C1 segment of cervical spinal cord (tissue), 14 donors: ENCODE measurements at regions not wholly inside any gene's neighbourhood (a gene's known extent, or its start where the extent isn't known, plus 50 kb on each side); places are given as distances from the start of the nearest gene placed in this dataset.
"Not testable (repeated sequence)": the region's sequence is repeated elsewhere in the genome, so short reads cannot be mapped to it uniquely, and the experiment has no call there.

Source experiments
- DNase-seq, 14 donors: peaks; one replicate each; lab custom pipeline; 2025; lab: John Stamatoyannopoulos, UW

GRCh38 chr4:137861682-137862081 is 329.4 kb upstream of the PCDH18 start:
- DNase-seq = no peak

GRCh38 chr4:137853424-137853823 is 321.1 kb upstream of the PCDH18 start:
- no peak for DNase-seq

- no peak for DNase-seq
Observed at GRCh38 chr4:137852326-137852725, 320.0 kb upstream of the PCDH18 start.

DNA sequence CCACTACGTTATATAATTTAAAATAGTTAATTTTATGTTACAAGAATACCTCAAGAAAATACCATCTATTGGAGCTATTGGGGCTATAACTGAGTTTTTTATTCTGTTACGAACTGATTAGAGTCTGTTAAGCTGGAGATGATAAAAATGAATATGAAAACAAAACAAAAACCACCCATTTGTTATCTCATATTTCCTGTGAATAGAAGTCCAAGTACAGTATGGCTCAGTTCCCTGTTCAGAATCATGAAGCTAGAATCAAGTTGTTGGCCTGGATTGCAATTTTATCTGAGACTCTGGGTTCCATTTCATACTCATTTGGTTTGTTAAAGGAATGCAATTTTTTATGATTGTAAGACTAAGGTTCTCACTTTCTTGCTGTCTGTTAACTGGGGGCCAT is 319.1 kb upstream of the PCDH18 start:
- DNase-seq = no peak

GRCh38 chr4:137827945-137828344 is 295.7 kb upstream of the PCDH18 start:
- DNase-seq = not testable (repeated sequence)

DNA sequence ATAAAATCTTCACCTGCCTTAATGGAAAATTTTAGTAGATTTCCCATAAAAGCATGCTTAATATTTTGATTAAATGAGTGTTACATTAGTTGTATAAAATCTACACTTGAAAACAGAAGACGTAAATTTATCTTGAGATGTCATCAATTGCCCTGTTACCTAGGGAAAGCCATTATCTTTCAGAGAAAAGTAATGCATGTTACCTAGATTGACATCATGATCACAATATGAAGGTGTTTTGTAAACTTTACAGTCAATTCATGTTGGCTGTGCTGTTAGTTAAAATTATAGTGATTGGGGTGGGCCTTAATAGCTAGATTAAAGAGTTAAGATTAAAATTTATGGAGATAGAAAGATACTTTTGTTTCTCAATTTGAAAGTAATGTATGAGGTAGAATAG is 293.2 kb upstream of the PCDH18 start:
- DNase-seq = no peak

DNA sequence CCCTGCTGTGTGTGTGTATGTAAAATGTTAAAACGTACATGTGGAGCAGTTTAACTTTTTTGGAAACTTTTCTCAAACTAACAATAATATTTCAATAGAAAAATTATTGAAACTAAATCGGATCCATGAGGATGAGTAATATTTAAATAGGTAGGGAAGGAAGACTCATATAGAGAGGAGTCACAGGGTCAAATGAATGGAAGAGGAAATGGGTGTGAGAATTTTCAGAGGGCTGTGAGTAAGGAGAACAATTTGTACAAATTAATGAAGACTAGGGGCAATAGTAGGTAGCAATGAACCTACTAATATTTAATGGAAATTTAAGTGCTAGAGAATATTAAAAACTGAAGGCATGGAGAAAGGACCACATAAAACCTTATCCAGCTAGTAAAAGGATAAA is 290.7 kb upstream of the PCDH18 start:
- DNase-seq = no peak

DNA sequence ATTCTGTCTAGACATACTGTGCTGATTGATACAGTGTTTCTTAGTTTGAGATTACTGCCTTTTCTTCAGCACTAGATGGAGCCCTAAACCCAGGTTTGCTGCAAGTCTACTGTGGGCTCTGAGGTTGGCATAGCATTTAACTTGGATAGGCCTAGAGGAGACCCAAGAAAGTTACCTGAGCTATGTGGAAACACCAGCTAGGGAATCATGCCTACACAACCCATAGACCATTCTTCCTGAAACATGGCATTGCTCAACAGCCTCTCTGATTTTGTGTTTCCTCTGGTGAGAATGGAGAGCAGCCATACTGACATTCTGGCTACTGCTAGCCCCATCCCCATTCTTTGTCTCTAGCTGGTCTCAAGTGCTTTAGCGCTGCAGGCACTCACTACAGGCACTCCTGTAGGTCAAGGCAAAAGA is 287.7 kb upstream of the PCDH18 start:
- DNase-seq = no peak

GRCh38 chr4:137812258-137812657 is 280.0 kb upstream of the PCDH18 start:
- no peak for DNase-seq

GRCh38 chr4:137806420-137806819 is 274.1 kb upstream of the PCDH18 start:
- DNase-seq = no peak

DNA sequence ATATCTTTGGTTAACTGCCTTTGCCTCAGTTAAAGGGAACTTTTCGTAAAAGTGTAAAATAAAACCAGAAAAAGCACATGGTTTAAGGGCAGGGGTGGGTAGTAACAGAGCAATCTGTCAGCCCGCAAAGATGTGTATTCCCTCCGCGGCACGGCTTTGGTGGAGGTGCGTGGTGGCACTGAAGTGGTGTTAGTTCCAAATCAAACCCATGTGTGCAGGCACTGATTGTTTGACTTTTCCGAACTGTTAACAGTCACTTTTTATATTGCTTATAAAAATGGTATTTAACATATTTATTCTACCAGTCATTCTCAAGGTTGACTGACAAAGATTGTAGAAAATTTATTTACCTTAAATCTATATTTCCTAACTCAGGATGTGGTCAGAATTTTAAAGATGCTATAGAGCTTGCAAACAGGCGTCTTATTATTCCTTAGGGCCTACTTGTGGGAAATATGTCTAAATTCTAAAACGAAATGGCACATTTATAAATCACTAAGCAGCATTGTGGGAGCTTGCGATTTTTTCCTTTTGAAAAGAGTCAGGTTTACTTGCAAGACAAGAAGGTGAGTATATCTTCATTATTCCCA is 272.7 kb upstream of the PCDH18 start:
- DNase-seq = no peak

DNA sequence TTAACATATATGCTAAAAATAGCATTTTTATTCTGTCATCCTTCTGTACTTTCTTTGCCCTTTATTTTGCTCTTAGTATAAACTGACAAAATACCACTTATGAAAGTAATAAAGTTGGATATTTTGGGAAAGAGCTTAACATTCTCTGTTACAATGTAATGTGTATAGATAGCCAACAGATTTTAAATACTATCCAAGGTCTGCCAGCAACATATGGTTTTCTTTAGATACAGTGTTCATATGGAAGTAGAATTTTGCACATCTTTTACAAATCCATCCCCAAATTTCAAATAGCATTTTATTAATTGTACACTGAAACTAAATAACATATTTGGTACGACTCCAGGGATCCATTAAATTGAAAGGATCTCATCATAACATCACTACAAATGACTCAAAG is 268.6 kb upstream of the PCDH18 start:
- no peak for DNase-seq

DNA sequence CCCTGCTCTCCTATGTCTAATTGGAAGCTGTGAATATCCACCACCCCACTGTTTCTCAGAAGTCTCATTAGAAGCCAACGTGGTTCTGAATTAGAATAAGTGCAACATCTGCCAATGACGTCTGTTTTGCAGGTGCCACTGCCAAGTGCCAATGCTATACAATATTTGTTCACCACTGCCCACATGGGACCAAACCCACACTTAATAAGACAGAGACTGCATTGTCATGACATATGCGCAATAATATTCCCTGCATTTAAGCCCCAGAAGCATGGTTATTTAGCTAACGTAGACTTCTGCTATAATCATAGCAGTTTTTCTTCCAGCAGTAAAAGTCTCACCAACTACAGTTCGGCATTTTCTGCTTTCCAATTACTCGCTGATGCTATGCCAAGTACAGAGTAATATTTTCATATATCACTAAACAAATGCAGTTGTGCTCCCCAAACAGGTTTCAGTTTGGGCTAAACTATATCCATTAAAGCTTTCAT is 262.5 kb upstream of the PCDH18 start:
- DNase-seq = no peak

DNA sequence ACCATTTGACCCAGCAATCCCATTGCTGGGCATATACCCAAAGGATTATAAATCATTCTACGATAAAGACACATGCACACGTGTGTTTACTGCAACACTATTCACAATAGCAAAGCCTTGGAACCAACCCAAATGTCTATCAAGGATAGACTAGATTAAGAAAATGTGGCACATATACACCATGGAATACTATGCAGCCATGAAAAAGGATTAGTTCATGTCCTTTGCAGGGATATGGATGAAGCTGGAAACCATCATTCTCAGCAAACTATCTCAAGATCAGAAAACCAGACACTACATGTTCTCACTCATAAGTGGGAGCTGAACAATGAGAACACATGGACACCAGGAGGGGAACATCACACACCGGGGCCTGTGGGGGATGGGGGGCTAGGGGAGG is 257.0 kb upstream of the PCDH18 start:
- DNase-seq = not testable (repeated sequence)

GRCh38 chr4:137783923-137784322 is 251.6 kb upstream of the PCDH18 start:
- DNase-seq = not testable (repeated sequence)

DNA sequence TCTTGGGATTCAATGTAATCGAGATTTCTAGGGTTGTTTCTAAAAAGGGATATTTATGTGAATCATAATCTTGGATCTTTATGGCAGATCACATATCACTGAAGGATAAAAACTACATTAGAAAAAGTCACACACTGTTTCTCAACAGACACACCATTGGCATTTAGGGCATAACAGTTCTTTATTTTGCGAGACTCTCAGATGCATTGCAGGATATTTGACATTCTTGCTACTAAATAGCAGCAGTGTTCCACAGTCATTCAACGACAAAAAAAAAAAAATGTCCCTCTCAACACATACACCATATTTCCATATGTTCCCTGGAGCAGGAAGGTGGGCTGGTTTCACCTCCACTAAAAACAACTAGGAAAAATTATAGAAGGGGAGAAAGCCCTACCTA is 243.4 kb upstream of the PCDH18 start:
- DNase-seq = no peak

DNA sequence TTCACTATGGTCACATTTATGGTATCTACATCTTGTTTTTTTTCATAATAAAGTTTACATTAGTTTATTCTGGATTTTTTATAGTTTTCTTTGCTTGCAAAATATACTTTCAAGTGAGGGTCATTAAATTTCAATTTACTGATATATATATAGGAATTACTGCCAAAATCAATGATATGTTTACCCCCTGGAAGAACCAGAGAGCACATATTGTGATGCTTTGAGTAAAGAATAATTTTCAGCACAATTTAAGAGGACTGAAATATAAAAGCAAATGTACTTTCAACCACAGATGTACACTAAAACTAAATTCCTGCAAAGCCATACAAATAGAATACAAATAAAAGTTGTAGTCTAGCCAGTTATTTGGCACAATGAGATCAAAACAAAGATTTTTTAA is 242.2 kb upstream of the PCDH18 start:
- DNase-seq = no peak

DNA sequence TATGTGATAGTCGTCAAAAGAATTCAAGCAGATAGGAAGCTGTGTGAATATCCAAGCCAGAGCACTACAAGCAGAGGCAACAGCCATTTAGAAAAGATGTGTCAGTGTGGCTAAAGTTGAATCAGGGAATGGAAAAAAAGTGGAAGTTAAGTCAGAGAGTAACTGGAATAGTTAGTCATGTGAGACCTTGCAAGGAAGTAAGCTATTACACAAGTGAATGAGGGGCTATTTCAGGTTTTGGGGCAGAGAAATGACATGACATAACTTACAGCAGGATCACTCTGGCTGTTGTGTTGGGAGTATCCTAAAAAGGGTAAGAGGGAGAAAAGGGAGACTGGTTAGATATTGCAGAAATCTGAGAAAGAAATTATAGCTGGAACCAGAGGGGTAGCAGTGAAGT is 236.6 kb upstream of the PCDH18 start:
- no peak for DNase-seq

GRCh38 chr4:137768196-137768595 is 235.9 kb upstream of the PCDH18 start:
- no peak for DNase-seq

- no peak for DNase-seq
Observed at GRCh38 chr4:137762591-137762990, 230.3 kb upstream of the PCDH18 start.

DNA sequence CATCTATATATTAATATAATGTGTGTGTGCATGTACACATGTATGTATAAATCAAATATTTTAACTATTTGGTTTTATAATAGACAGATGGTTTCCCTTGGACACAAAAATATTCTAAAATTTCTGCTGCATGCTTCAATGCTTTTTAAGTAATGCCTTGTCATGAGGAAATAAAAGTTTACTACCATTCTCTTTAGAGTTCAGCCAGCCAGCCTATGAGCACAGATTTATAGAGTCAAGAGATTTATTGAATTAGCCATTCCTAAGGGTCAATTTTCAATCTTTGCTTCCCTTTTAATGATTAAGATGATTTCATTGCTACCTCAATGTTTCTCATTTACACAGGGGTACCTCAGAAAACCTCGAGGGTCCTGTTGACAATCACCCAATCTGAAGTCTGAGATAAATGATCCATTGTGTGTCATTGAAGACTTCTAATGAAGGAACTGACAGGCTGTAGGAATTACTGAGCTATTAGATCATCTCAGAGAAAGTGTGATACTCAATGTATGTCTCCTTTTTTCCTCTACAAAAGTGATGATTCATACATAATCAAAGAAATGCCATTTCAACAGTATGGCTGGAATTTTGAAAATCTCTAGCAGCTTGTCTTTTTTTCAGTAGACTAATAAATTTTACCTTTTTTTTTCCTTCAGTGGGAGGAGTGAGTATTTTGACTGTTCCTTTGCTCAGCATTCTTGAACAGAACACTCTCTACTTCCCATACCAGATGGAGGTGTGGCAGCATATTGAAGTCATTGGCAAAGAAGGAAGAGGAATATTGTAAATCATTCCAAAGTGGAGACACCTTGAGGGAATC is 222.6 kb upstream of the PCDH18 start:
- DNase-seq = no peak

- no peak for DNase-seq
Observed at GRCh38 chr4:137749466-137749865, 217.2 kb upstream of the PCDH18 start.

GRCh38 chr4:137748616-137749015 is 216.3 kb upstream of the PCDH18 start:
- DNase-seq = no peak
